GM23338 (cell line): ENCODE measurements at regions not wholly inside any gene's neighbourhood (a gene's known extent, or its start where the extent isn't known, plus 50 kb on each side); places are given as distances from the start of the nearest gene placed in this dataset.

Source experiments
- ATAC-seq: fragments of 200-7000 bp; cut with Tn5 transposase; 3 replicates; pipeline ENCODE4 v1.9.1; 2020
- DNase-seq: peaks from one replicate; pipeline ENCODE4 v3.0.0-alpha.2; 2015; ENCODE audit warnings: low spot score
- H2AFZ ChIP-seq: fragments of 200-600 bp; sonication (generic); 2 replicates; pipeline ENCODE4 v1.8.0; 2016; ENCODE audit warnings: antibody characterized with exemption, mild to moderate bottlenecking, moderate library complexity
- H3F3A ChIP-seq: fragments of 200-600 bp; sonication (generic); replicated peaks from 2 replicates; pipeline ENCODE4 v1.8.0; 2017; ENCODE audit warnings: antibody characterized with exemption, mixed run types, low read depth
- H3K27ac ChIP-seq: fragments of 200-600 bp; sonication (generic); 2 replicates; pipeline ENCODE4 v1.6.1; 2016; ENCODE audit warnings: low read depth
- H3K27me3 ChIP-seq: fragments of 200-600 bp; sonication (generic); 2 replicates; pipeline ENCODE4 v1.8.0; 2016; ENCODE audit warnings: mild to moderate bottlenecking, mixed run types, moderate library complexity; ENCODE audit not compliant: insufficient read depth
- H3K36me3 ChIP-seq: fragments of 200-600 bp; sonication (generic); 2 replicates; pipeline ENCODE4 v1.8.0; 2016; ENCODE audit warnings: mild to moderate bottlenecking; ENCODE audit not compliant: insufficient read depth
- H3K4me1 ChIP-seq: fragments of 200-600 bp; sonication (generic); 2 replicates; pipeline ENCODE4 v1.8.0; 2016; ENCODE audit warnings: mild to moderate bottlenecking, moderate library complexity; ENCODE audit not compliant: insufficient read depth
- H3K4me2 ChIP-seq: fragments of 200-600 bp; sonication (generic); 2 replicates; pipeline ENCODE4 v1.7.1; 2017; ENCODE audit warnings: mixed run types
- H3K4me3 ChIP-seq: fragments of 200-600 bp; sonication (generic); 2 replicates; pipeline ENCODE4 v1.6.1; 2016; ENCODE audit warnings: mixed run types
- H3K79me2 ChIP-seq: fragments of 200-600 bp; sonication (generic); replicated peaks from 2 replicates; pipeline ENCODE4 v1.8.0; 2017; ENCODE audit warnings: mild to moderate bottlenecking; ENCODE audit not compliant: insufficient read depth
- H3K9me2 ChIP-seq: fragments of 200-600 bp; sonication (generic); 2 replicates; pipeline ENCODE4 v1.8.0; 2017; ENCODE audit not compliant: insufficient read depth
- H4K20me1 ChIP-seq: fragments of 200-600 bp; sonication (generic); replicated peaks from 2 replicates; pipeline ENCODE4 v1.8.0; 2017; ENCODE audit warnings: mild to moderate bottlenecking; ENCODE audit not compliant: insufficient read depth
- H3K27ac Mint-ChIP-seq: 2 replicates; pipeline ENCODE4 v1.8.0; 2020; ENCODE audit warnings: inconsistent platforms, mild to moderate bottlenecking, moderate library complexity, mixed read lengths
- H3K27me3 Mint-ChIP-seq: 3 replicates; pipeline ENCODE4 v1.8.0; 2022; ENCODE audit warnings: low read depth, mild to moderate bottlenecking, moderate library complexity, mixed read lengths, inconsistent platforms; ENCODE audit not compliant: insufficient read depth, poor library complexity
- H3K36me3 Mint-ChIP-seq: 3 replicates; pipeline ENCODE4 v1.8.0; 2021; ENCODE audit warnings: low read depth, mild to moderate bottlenecking, inconsistent platforms, moderate library complexity, mixed read lengths
- H3K4me1 Mint-ChIP-seq: 3 replicates; pipeline ENCODE4 v1.8.0; 2020; ENCODE audit warnings: mild to moderate bottlenecking, inconsistent platforms, mixed read lengths
- H3K4me3 Mint-ChIP-seq: 3 replicates; pipeline ENCODE4 v1.8.0; 2021; ENCODE audit warnings: moderate library complexity, mild to moderate bottlenecking, inconsistent platforms, mixed read lengths
- H3K9me3 Mint-ChIP-seq: 3 replicates; pipeline ENCODE4 v1.8.0; 2020; ENCODE audit warnings: moderate library complexity, mild to moderate bottlenecking, inconsistent platforms, mixed read lengths
- EZH2phosphoT487 ChIP-seq: fragments of 200-600 bp; sonication (generic); IDR thresholded peaks from one replicate; pipeline ENCODE4 v1.8.1; 2018; ENCODE audit warnings: antibody characterized with exemption; ENCODE audit not compliant: unreplicated experiment
- NANOG ChIP-seq: IDR thresholded peaks from 2 replicates; pipeline ENCODE4 v1.6.1; 2016; ENCODE audit warnings: antibody characterized with exemption, borderline replicate concordance
- POLR2AphosphoS5 ChIP-seq: IDR thresholded peaks from 2 replicates; pipeline ENCODE4 v1.6.1; 2016; ENCODE audit warnings: antibody characterized with exemption, low read depth
- REST ChIP-seq: IDR thresholded peaks from one replicate; pipeline ENCODE4 v1.6.1; 2018; ENCODE audit warnings: antibody characterized with exemption; ENCODE audit not compliant: unreplicated experiment
- STAT1 ChIP-seq: IDR thresholded peaks from one replicate; pipeline ENCODE4 v1.6.1; 2016; ENCODE audit warnings: antibody characterized with exemption; ENCODE audit not compliant: unreplicated experiment
- ZNF114 ChIP-seq: fragments of 250-450 bp; sonication (Bioruptor Pico); IDR thresholded peaks from 2 replicates; pipeline ENCODE4 v1.5.0; 2020; ENCODE audit warnings: mild to moderate bottlenecking, moderate library complexity
- ZNF331 ChIP-seq: fragments of 250-450 bp; sonication (Bioruptor Pico); IDR thresholded peaks from 2 replicates; pipeline ENCODE4 v1.5.0; 2020; ENCODE audit warnings: low read depth, mild to moderate bottlenecking, moderate library complexity
- TF ChIP-seq, protein P1 (sequence below), 2 experiments: fragments of 200-600 bp in 1 of 2; sonication (generic) in 1 of 2; conservative IDR thresholded peaks; 2 replicates each; pipeline versions ENCODE4 v1.5.1 to v1.6.1; 2016 to 2017; ENCODE audit warnings: antibody characterized with exemption in 2 of 2, low read depth in 2 of 2, mild to moderate bottlenecking in 2 of 2, moderate library complexity in 1 of 2
- TF ChIP-seq, protein P2 (sequence below): IDR thresholded peaks from 2 replicates; pipeline ENCODE4 v1.6.1; 2016; ENCODE audit warnings: antibody characterized with exemption

GRCh38 chr6:43859213-43859612 lies 89.2 kb downstream of the VEGFA start (continued):
- TF ChIP-seq, protein P1, sequence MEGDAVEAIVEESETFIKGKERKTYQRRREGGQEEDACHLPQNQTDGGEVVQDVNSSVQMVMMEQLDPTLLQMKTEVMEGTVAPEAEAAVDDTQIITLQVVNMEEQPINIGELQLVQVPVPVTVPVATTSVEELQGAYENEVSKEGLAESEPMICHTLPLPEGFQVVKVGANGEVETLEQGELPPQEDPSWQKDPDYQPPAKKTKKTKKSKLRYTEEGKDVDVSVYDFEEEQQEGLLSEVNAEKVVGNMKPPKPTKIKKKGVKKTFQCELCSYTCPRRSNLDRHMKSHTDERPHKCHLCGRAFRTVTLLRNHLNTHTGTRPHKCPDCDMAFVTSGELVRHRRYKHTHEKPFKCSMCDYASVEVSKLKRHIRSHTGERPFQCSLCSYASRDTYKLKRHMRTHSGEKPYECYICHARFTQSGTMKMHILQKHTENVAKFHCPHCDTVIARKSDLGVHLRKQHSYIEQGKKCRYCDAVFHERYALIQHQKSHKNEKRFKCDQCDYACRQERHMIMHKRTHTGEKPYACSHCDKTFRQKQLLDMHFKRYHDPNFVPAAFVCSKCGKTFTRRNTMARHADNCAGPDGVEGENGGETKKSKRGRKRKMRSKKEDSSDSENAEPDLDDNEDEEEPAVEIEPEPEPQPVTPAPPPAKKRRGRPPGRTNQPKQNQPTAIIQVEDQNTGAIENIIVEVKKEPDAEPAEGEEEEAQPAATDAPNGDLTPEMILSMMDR (conservative IDR thresholded peaks at IDR 0.05; ENCODE audit: low read depth in 2 of 2), result no peak
- TF ChIP-seq, protein P2, sequence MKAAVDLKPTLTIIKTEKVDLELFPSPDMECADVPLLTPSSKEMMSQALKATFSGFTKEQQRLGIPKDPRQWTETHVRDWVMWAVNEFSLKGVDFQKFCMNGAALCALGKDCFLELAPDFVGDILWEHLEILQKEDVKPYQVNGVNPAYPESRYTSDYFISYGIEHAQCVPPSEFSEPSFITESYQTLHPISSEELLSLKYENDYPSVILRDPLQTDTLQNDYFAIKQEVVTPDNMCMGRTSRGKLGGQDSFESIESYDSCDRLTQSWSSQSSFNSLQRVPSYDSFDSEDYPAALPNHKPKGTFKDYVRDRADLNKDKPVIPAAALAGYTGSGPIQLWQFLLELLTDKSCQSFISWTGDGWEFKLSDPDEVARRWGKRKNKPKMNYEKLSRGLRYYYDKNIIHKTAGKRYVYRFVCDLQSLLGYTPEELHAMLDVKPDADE, result no peak
- TF ChIP-seq POLR2AphosphoS5 (no peak), ZNF114 (CRISPR knock-in tag) (no peak)

GRCh38 chr6:43858161-43859153 lies 88.4 kb downstream of the VEGFA start:
- TF ChIP-seq EZH2phosphoT487 (no peak), REST (no peak), ZNF331 (CRISPR knock-in tag) (no peak), STAT1 (no peak), NANOG (no peak)
- TF ChIP-seq, protein P2, result no peak
- Mint-ChIP-seq H3K4me3 (no peak overlapping the region), H3K36me3 (no peaks in the 10 kb centered on the region), H3K27ac (no peak overlapping the region), H3K27me3 (peaks cover 3% of the 10 kb centered on the region), H3K4me1 (peaks cover 11% of the 10 kb centered on the region), H3K9me3 (no peaks in the 10 kb centered on the region)
- Histone ChIP-seq H3K27me3 (no peaks in the 10 kb centered on the region), H3K36me3 (no peaks in the 10 kb centered on the region), H3K9me2 (no peaks in the 10 kb centered on the region), H3K79me2 (no peaks in the 10 kb centered on the region), H3K4me1 (no peaks in the 10 kb centered on the region), H3K4me2 (no peak overlapping the region), H3K27ac (no peak overlapping the region), H3K4me3 (no peak overlapping the region), H2AFZ (no peak overlapping the region), H3F3A (no peaks in the 10 kb centered on the region), H4K20me1 (no peaks in the 10 kb centered on the region)
- ATAC-seq (no peak; the same call in 2 of the 3 replicates), DNase-seq (no peak)
